Glomerular visceral epithelial cell (primary cell): ENCODE measurements at regions not wholly inside any gene's neighbourhood (a gene's known extent, or its start where the extent isn't known, plus 50 kb on each side); places are given as distances from the start of the nearest gene placed in this dataset.
A peak's percentile ranks its signal among the peaks of the same experiment; 100 is the strongest.

Experiments used
- DNase-seq: peaks from one replicate; pipeline ENCODE4 v3.0.0-alpha.2; 2016; ENCODE audit errors: extremely low spot score

DNA sequence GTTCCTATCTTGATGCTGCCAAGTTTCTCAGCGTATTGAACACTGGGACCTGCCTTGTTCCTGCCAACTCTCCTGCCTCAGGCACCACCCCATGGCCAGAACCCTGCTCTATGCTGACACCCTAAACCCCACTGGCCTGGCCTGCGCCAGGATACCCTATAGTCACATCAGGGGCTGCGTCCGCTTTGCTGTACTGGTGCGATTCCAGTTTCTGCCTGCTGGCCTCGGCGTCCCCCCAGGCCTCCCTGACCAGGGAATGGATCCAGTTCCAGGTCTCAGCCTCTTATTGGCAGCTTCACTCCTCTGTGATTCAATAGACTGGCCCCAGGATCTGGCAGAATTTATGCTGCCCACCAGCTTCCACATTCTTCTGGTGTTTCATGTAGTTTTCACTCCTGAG, 55.0 kb downstream of the GPR6 start:
- DNase-seq, result no peak

DNA sequence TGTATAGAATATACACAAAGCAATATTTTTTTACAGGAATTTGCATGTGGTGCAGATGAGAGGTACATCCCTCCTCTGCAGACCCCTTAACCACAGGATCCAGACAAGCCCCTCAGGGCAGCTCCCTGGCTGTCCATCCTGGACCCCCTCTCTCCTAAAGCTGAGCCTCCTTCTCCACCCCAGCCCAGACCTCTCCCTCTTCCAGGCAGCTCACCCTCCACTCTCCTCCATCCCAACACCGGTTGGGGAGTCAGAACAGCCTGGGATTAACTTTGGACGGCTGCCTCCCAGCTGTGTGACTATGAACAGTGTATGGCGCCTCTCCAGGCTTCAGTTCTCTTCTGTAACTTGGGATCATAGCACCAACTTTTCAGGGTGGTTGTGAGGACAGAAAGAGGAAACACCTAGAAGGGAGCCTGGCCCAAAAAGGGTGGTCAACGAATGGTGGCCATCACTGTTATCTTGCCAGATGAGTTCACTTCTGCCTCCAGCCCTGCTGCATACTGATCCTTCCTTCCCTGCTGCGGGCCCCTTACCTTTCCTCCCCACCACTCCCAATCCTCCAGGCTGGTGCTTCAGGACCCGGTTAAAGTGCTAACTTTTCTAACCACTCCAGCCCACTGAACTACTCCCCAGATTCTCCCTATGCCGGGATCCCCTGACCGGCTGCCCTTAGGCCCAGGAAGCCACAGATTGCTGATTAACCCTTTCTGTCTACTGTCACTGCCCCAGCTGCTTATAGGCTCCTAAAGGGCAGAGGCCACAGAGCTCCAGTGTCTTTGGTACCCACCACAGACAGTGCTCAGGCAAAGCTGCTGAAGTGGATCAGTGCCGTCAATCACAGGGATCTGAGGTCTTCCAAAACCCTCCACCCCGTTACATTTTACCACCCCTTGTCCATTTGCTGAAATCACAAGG, 55.9 kb downstream of the GPR6 start:
- DNase-seq, result no peak

DNA sequence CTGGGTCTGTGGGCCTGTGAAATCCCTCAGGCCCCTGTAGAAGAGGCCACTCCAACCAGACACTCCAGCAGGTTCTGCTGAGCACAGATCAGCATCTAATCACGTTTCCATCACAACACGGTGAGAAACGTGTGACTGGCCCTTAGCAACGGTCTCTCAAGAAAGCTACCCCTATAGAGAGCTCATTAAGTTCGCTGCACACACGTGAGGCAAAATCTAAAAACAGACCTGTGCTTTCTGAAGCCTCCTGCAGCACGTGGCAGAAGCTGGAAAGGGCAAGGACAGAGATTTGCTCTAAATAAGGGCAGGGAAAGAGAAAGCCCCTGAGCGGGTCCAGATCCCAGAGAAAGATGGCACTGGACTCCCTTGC, 56.5 kb downstream of the GPR6 start:
- no peak for DNase-seq

DNA sequence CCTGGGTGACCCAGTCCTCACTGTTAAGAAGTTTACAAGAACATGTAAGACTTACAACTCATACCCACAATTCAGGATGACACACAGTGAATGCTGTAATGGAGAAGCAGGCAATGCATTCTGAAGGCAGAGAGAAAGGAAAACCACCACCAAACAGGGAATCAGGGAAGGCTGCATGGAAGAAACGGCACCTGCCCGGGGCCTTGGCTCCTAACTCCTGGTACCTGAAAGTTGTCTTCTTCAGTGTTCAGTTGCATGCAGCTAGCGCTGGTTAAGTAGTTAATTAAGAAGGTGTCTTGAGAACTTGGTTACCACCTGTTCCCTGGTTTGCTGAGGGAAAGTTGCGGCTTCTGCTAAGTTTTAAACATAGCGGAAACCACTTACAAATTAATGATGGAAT, 57.2 kb downstream of the GPR6 start:
- DNase-seq, result no peak

DNA sequence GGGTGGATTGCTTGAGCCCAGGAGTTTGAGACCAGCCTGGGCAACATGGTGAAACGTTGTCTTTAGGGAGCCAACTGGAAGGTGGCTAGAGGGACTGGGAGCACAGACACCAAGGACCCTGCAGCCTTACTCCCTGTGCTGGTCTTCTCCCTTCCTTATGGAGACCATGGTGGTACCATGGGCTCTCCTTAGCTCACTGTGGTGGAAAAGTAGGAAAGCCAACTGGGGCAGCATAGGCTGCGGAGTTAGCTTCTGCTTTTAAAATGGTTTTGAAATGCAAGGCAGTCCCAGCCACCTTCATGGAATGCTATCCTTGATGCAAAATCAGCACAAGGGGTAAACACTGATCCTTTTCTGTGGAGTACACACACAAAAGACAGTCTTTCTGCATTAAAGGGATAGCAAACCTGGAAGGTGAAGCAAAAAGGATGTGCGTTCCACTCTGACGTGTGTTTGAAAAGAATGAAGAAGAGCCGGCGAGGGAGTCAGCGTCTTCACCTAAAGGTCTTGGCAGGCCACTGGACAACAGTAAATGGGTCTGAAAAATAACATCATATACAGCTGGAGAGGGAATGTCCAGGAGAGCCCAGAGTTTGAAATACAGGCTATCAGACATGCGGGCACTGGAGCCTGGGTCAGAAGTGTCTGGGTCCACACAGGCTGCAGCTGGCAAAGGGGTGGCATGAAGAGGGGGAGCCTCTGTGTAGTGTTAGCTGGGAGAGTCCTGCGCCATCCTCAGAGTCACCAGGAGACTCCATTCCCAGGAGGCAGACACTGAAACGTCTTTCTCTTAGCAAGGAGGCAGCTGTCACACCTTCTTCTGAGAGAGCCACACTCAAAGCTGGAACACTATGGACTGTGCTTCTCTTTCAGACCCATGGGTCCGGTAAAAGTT, 58.5 kb downstream of the GPR6 start:
- no peak for DNase-seq

DNA sequence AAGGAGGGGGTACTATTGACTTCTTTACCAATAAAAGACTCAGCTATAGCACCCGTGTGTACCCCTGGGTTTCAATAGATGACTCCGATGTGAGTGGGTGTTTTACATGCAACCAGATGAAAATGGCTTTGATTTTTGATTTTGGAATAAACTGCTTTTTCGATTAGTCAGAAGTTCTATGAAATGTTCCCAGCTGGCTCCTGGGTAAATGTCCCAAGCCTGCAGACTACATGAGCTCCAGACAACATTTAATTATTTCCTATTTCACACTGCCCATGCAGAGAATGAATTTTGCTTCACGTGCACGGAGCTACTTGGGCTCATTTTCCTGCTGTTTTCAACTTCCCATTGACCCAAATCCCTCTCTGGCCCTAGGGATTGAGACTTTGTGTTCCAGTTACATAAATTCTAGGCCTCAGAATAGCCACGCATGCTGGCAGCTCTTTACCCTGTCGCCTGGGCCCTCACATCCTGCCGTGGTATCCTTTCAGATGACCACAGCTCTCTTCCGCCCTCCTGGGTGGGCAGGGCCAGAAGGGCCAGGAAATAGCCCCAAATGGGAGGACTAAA, 59.7 kb downstream of the GPR6 start:
- no peak for DNase-seq

DNA sequence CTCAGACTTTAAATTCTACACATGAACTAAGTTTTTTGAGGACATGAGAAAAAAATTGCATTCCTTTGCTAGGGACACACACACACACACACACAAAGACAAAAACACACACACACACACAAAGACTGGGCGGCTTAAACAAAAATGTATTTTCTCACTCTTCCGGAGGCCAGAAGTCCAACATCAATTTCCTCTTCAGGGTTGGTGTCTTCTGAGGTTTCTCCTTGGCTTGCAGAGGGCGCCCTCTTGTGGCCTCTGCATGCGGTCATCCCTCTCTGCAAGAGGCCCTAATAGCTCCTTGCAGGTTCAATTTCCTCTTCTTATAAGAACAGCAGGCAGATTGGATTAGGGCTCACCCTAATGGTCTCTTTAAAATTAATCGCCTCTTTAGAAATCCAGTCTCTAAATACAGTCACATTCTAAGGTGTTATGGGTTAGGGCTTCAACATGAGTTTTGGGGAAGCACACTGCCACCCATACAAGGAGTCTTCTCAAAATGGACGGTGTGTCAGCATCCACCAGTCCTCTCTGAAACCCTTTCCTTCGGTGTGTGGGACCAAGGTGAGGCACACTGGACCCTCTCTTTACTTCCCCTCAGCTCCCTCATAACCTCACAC, 61.4 kb downstream of the GPR6 start:
- peak; percentile 88 for DNase-seq

DNA sequence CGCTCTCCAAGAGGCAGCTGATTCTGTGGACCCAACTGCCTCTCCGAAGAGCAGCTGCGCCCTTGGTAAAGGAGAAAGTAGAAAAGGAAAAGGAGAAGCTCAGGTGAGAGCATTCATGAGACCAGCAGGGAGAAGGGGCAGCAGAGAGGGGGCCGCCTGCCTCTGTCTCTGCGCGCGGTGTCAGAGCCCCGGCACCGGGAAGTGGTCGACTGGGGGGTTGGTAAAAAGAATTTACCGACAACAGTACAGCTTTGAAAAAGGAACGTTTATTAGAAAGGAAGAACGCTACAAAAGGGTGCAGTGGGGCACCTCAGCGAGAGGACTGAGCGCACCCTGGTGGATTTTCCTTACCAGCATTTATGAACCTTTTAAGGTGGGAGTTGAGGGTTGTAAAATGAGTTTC, 61.9 kb downstream of the GPR6 start:
- peak; percentile 49 for DNase-seq

DNA sequence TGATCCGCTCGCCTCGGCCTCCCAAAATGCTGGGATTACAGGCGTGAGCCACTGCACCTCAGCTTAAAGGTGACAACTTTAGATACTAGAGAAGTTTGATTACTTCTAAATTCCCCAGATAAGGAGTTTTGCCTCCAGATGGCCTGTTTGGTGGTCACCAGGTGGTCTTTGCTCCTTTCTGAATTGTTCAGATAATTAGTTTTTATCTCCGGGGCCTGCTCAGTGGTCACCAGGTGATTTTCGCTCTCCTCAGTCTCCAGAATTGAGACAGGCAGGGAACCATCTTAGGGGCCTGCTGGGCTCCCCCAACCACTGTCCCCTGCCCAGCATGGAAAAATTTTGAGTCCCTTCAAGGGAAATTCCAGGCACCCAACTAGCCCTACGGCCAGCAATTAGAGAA, 62.6 kb downstream of the GPR6 start:
- DNase-seq, result no peak

DNA sequence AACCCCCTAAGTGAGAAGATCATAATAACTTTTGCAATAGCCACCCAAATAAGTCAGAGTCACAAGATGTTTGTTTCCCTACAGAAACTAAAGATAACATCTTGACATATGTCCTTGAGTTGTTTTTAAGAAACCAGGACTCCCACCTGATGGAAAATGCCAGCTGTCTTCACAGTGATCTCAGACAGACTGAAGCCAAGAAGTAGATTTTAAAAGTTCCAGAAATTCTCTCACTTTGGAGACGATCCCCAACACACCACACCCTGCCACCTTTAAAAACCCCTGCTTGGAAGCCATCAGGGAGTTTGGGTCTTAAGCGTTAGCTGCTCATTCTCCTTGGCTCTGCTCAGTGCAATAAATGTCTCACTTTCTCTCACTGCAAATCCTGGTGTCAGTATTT, 63.0 kb downstream of the GPR6 start:
- no peak for DNase-seq

DNA sequence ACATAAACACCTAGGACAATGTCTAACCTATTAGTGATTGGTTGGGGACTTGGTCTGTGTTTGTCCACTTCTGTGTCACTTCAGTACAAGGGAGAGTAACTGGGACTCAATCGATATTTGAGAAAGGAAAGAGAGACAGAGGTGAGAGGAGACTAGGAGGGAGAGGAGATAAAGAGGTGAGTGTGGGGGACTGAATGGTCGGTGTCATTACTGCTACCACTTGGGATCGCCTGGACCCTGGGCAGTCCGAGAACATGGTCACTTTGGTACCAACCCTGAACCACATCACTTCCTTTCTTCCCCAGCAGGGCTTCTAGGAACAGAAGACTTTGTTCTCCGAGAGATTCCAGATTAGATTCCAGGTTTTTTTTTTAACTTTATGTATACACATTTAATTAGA, 63.7 kb downstream of the GPR6 start:
- DNase-seq, result no peak

DNA sequence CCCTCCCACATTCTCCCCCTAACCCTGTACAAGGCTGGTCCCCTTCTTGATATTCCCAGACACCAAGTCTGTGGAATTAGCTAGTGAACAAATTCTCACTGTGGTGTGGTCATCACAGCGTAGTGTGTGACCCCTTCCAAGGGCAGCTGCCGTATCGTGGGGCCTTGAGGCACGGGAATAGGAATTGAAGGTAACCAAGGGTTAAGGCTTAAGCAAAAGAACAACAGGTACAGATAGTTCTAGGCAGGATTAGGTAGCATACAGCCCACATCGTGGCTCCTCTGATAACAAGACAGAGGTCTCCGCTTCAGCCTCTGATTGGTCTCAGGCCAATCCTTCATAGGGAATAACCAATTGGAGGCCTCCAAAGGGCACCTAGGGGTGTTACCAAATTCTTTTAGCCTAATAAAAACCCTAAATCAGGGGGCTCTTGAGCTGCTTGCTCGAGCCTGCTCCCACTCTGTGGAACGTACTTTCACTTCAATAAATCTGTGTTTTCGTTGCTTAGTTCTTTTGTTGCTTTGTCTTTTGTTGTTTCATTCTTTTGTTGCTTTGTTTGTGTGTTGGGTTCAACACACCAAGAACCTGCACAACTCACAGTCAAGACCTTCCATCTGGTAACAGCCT, 64.7 kb downstream of the GPR6 start:
- no peak for DNase-seq

DNA sequence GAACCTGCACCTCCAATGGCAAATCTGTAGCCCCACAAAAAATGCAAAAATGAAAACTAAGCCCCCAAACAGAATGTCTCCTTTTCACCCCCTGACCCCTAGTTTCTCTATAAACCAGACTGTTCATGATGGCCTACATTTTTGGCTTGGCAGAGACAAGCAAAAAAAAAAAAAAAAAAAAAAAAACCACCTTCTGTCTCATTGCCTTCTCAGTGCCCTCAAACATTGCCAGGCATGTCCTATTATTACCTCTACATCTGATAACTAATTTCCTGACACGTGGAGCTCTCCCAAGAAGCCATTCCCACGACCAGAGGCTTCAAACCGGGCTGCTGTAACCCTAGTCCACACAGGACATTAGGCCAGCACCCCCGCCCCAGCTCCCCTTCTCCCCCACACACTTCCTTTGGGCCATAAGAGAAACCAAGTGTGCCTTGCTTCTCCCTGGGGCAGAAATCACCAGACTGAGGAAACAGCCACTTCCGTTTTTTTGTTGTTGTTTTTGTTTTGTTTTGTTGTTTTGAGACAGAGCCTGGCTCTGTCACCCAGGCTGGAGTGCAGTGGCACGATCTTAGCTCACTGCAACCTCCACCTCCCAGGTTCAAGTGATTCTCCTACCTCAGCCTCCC, 65.4 kb downstream of the GPR6 start:
- no peak for DNase-seq

DNA sequence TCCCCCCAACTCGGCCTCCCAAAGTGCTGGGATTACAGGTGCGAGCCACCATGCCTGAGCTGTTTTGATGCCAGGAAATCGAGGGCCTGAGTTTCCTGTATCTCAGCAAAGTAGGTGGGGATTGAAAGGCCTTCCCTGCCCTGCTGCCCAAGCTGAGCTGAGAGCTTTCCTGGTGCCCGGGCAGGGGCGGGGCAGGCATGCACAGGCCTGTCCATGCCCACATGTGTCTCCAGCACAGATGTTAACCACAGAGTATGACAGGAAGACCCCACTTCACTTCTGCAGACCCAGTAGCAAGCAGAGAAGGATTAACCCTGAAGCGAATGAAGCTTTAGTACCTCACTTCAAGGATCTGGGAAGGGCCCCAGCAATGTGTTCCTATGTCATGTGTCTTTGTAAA, 66.0 kb downstream of the GPR6 start:
- no peak for DNase-seq

DNA sequence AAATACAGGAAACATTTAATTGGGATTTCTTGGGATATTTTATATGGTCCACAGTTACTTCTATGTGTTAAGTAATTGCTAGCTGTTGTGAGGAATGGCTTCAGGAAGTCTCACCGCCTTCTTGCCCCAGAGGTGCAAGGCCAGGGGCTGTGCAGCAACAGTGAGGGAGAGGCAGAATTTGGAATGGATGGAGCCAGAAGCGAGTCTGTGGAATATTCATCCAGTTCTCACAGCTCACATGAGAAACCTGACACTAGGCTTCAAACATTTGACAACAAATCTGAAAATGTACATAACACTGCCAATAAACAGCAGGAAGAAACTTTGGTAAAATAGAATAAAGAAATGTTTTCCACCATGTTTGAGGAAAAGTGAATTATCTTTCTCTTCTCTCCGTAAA, 66.5 kb downstream of the GPR6 start:
- no peak for DNase-seq

DNA sequence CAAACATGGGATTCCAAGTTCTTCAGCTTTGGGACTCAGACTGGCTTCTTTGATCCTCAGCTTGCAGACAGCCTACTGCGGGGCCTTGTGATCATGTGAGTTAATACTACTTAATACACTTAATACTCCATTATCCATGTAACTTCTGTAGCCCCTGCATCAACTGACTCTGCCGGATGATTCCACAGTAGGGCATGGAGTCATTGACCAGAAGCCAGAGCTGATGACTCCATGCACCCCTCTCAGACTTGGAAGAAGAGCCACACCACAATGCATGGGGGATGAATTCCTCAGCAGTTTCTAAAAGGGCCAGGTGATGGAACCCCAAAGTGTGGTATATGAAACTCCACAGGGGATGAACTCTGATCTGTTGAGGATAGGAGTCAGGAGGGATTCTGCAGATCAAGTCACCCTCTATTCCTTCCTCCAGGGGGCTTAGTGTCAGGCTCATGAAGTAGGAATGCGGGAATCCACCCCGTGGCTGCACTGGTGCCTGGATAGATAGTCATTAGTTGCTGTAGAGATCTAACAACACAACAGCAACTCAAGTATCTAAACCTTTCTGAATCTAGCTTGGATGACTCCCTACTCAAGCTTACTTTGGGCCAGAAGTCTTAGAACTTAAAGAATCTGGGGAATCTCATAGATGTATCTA, 70.2 kb downstream of the GPR6 start:
- no peak for DNase-seq

DNA sequence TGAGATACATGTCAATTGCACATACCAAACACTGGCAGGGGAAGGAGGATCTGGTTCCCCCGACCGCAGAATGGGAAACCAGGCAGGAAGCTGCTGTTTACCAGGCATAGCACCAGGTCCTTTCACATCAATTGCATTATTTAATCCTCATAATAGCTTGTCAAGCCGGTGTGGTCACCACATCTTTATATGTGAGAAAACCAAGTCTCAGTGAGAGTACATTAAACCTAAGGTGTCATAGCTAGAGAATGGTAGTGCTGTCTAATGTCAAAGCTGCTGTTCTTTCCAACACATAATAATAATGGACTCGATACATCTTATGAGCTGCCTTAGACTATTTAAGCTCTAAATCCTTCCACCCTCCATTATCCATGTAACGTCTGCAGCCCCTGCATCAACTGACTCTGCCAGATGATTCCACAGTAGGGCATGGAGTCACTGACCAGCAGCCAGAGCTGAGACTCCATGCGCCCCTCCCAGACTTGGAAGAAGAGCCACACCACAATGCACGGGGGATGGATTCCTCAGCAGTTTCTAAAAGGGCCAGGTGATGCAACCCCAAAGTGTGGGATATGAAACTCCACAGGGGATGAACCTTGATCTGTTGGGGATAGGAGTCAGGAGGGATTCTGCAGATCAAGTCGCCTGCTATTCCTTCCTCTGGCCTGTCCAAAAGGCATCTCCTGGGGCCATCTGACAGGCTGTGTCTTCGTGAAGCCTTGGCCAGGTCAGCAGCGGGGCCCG, 71.8 kb downstream of the GPR6 start:
- DNase-seq, result no peak
